ENCODE measurements at regions not wholly inside any gene's neighbourhood (a gene's known extent, or its start where the extent isn't known, plus 50 kb on each side); places are given as distances from the start of the nearest gene placed in this dataset.

GRCh38 chr2:2740238-2740775 is 409.2 kb upstream of the MYT1L start:
- ChIA-PET CTCF (no interaction called here), POLR2A (interaction anchor here (0.7 kb wide), 1 partner anchor 17 kb away, joined by 7 read pairs; no protein-coding TSS in a partner anchor)
- H3K36me3 ChIP-seq (replicated peaks in 1 of 2; ENCODE audit: control insufficient read depth in 1 of 2, insufficient read depth in 2 of 2, low read length in 1 of 2) = no peaks in the 10 kb centered on the region
- no peak overlapping the region for H3K27ac ChIP-seq (ENCODE audit: low read depth in 2 of 2, low read length in 1 of 2)
- no peaks in the 10 kb centered on the region for H3K79me2 ChIP-seq (ENCODE audit: insufficient read depth)
- no peak overlapping the region for H2AFZ ChIP-seq (ENCODE audit: low read depth)
- H3K4me1 ChIP-seq (ENCODE audit: control insufficient read depth in 1 of 2, insufficient read depth in 2 of 2, low read depth in 1 of 2, low read length in 1 of 2) = peaks cover 0 to 25% of the 10 kb centered on the region in 2 experiments; a peak in 2 of 4 replicates
- no peaks in the 10 kb centered on the region for H3F3A ChIP-seq (replicated peaks; ENCODE audit: insufficient read depth)
- TF ChIP-seq, protein P1, sequence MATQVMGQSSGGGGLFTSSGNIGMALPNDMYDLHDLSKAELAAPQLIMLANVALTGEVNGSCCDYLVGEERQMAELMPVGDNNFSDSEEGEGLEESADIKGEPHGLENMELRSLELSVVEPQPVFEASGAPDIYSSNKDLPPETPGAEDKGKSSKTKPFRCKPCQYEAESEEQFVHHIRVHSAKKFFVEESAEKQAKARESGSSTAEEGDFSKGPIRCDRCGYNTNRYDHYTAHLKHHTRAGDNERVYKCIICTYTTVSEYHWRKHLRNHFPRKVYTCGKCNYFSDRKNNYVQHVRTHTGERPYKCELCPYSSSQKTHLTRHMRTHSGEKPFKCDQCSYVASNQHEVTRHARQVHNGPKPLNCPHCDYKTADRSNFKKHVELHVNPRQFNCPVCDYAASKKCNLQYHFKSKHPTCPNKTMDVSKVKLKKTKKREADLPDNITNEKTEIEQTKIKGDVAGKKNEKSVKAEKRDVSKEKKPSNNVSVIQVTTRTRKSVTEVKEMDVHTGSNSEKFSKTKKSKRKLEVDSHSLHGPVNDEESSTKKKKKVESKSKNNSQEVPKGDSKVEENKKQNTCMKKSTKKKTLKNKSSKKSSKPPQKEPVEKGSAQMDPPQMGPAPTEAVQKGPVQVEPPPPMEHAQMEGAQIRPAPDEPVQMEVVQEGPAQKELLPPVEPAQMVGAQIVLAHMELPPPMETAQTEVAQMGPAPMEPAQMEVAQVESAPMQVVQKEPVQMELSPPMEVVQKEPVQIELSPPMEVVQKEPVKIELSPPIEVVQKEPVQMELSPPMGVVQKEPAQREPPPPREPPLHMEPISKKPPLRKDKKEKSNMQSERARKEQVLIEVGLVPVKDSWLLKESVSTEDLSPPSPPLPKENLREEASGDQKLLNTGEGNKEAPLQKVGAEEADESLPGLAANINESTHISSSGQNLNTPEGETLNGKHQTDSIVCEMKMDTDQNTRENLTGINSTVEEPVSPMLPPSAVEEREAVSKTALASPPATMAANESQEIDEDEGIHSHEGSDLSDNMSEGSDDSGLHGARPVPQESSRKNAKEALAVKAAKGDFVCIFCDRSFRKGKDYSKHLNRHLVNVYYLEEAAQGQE (IDR thresholded peaks at IDR 0.05; ENCODE audit: low read depth, low read length) = no peak
- TF ChIP-seq ZBTB33 (IDR thresholded peaks at IDR 0.05; ENCODE audit: borderline replicate concordance, low read depth) = no peak
- TF ChIP-seq FOXM1 (IDR thresholded peaks at IDR 0.05; ENCODE audit: low read depth) = no peak
- TF ChIP-seq CHD2 (IDR thresholded peaks at IDR 0.05; ENCODE audit: low read length, partially characterized antibody) = no peak
- no peak overlapping the region for H3K9ac ChIP-seq
- H3K4me2 ChIP-seq = no peak overlapping the region
- no peaks in the 10 kb centered on the region for H3K27me3 ChIP-seq (ENCODE audit: insufficient read depth)
- WGBS (ENCODE audit: low lambda C conversion rate) = 13% methylated on average over 1 of the region's 1 CpG
- DNase-seq = no peak
- H3K9me3 ChIP-seq = peaks cover 3% of the 10 kb centered on the region; the same call in 1 of the 2 replicates
- no peaks in the 10 kb centered on the region for H3K9me2 ChIP-seq
- no peak overlapping the region for H3K4me3 ChIP-seq (ENCODE audit: low read depth in 2 of 2, low read length in 1 of 2)
- no peaks in the 10 kb centered on the region for H4K20me1 ChIP-seq (ENCODE audit: insufficient read depth)

- H2AFZ ChIP-seq (ENCODE audit: low read depth) = no peak overlapping the region
- H3K4me3 ChIP-seq (ENCODE audit: low read depth in 2 of 2, low read length in 1 of 2) = no peak overlapping the region
- H3K4me2 ChIP-seq = no peak overlapping the region
- H3K4me1 ChIP-seq (ENCODE audit: control insufficient read depth in 1 of 2, insufficient read depth in 2 of 2, low read depth in 1 of 2, low read length in 1 of 2) = peaks cover 0 to 31% of the 10 kb centered on the region in 2 experiments; a peak in 2 of 4 replicates
- no peak for DNase-seq
- no peak overlapping the region for H3K27ac ChIP-seq (ENCODE audit: low read depth in 2 of 2, low read length in 1 of 2)
- H3K9ac ChIP-seq = no peak overlapping the region
- TF ChIP-seq, protein P2, sequence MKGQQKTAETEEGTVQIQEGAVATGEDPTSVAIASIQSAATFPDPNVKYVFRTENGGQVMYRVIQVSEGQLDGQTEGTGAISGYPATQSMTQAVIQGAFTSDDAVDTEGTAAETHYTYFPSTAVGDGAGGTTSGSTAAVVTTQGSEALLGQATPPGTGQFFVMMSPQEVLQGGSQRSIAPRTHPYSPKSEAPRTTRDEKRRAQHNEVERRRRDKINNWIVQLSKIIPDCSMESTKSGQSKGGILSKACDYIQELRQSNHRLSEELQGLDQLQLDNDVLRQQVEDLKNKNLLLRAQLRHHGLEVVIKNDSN (IDR thresholded peaks at IDR 0.05; ENCODE audit: borderline replicate concordance, low read depth) = no peak
- TF ChIP-seq SIN3A (IDR thresholded peaks at IDR 0.05; ENCODE audit: borderline replicate concordance, low read depth, low read length) (no peak), FOSL2 (IDR thresholded peaks at IDR 0.05; ENCODE audit: borderline replicate concordance, low read depth) (no peak)
- no peaks in the 10 kb centered on the region for H3F3A ChIP-seq (replicated peaks; ENCODE audit: insufficient read depth)
- H3K9me2 ChIP-seq = no peaks in the 10 kb centered on the region
- WGBS (ENCODE audit: low lambda C conversion rate) = 42% methylated on average over 8 of the region's 9 CpGs
- no peaks in the 10 kb centered on the region for H3K79me2 ChIP-seq (ENCODE audit: insufficient read depth)
- H3K36me3 ChIP-seq (replicated peaks in 1 of 2; ENCODE audit: control insufficient read depth in 1 of 2, insufficient read depth in 2 of 2, low read length in 1 of 2) = no peaks in the 10 kb centered on the region
- CTCF ChIA-PET = interaction anchor here (1.2 kb wide), 1 partner anchor 11 kb away, joined by 3 read pairs; no protein-coding TSS in a partner anchor
- POLR2A ChIA-PET = no interaction called here
- H3K27me3 ChIP-seq (ENCODE audit: insufficient read depth) = no peaks in the 10 kb centered on the region
- H4K20me1 ChIP-seq (ENCODE audit: insufficient read depth) = no peaks in the 10 kb centered on the region
- peaks cover 3% of the 10 kb centered on the region; the same call in 1 of the 2 replicates for H3K9me3 ChIP-seq
Observed at GRCh38 chr2:2739231-2739795, 408.2 kb upstream of the MYT1L start.
